Uterus (tissue), 3 donors: ENCODE measurements at regions not wholly inside any gene's neighbourhood (a gene's known extent, or its start where the extent isn't known, plus 50 kb on each side); places are given as distances from the start of the nearest gene placed in this dataset.

ENCODE experiments used
- DNase-seq, 2 donors: peaks; one replicate each; pipeline ENCODE4 v3.0.0-alpha.2; 2019 to 2020
- H3K27ac ChIP-seq, 2 donors: fragments of 200-600 bp; sonication (generic); 1 replicate in 1 of 2; 2 replicates in 1 of 2; pipeline ENCODE4 v1.5.1; 2016 to 2018
- H3K27me3 ChIP-seq, 2 donors: fragments of 200-600 bp; sonication (generic); one replicate each; pipeline ENCODE4 v1.5.1; 2018 to 2019; ENCODE audit warnings: control low read depth in 1 of 2
- H3K36me3 ChIP-seq, 2 donors: fragments of 200-600 bp; sonication (generic); one replicate each; pipeline ENCODE4 v1.5.1; 2019; ENCODE audit warnings: control low read depth in 1 of 2
- H3K4me1 ChIP-seq, 2 donors: fragments of 200-600 bp; sonication (generic); one replicate each; pipeline ENCODE4 v1.5.1; 2018 to 2019; ENCODE audit warnings: control low read depth in 1 of 2
- H3K4me3 ChIP-seq, 2 donors: fragments of 200-600 bp; sonication (generic); 1 replicate in 1 of 2; 2 replicates in 1 of 2; pipeline ENCODE4 v1.5.1; 2018 to 2019; ENCODE audit warnings: mild to moderate bottlenecking in 1 of 2
- H3K9me3 ChIP-seq, 2 donors: fragments of 200-600 bp; sonication (generic); one replicate each; pipeline ENCODE4 v1.5.1; 2019; ENCODE audit warnings: control low read depth in 1 of 2
- CTCF ChIP-seq, 4 experiments: fragments of 200-600 bp in 2 of 4; fragments of 450-650 bp in 2 of 4; sonication (generic) in 2 of 4; IDR thresholded peaks; one replicate each; pipeline ENCODE4 v1.5.1; 2016 to 2019; ENCODE audit warnings: antibody characterized with exemption in 4 of 4, mild to moderate bottlenecking in 2 of 4, moderate library complexity in 1 of 4
- POLR2A ChIP-seq, 2 donors: fragments of 450-650 bp; IDR thresholded peaks; one replicate each; pipeline ENCODE4 v1.6.1; 2016; ENCODE audit warnings: antibody characterized with exemption in 2 of 2, mild to moderate bottlenecking in 1 of 2, moderate library complexity in 1 of 2
- intact Hi-C: fragments of 100-400 bp; cut with DNase I; formaldehyde crosslinking; loops from one replicate; pipeline ENCODE4 v1.15.1; 2023; ENCODE audit warnings: low total_unique reads
- donor health status: DM: yes; HTN: yes; CAD: no.

DNA sequence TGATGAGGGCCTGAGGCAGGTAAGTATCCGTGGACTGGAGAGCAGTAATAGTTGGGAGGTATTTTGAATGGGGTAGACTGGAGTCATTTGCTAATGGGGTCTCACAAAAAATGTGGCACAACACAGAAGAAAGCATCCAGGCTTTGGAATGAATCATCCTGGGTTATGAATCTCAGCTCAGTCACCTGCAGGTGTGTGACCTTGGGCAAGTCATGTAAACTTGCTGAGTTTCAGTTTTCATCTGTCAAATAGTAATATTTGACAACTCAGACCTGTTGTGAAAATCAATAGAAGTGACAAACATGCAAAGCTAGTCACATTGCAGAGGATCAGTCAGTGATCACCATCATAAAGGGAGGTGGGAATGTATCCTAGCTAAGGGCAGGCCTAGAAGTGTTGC, 232.0 kb upstream of the TENM4 start:
- Histone ChIP-seq H3K4me3 (no peak overlapping the region), H3K4me1 (no peaks in the 10 kb centered on the region), H3K27me3 (no peaks in the 10 kb centered on the region), H3K36me3 (no peaks in the 10 kb centered on the region), H3K9me3 (no peaks in the 10 kb centered on the region), H3K27ac (no peak overlapping the region)
- TF ChIP-seq CTCF (IDR thresholded peaks at IDR 0.05): no peak
- intact Hi-C loops: no loop called here
- DNase-seq: no peak

- intact Hi-C loops: no loop called here
- no peak overlapping the region for H3K27ac ChIP-seq
- H3K4me3 ChIP-seq: no peak overlapping the region
- no peak for TF ChIP-seq POLR2A (IDR thresholded peaks at IDR 0.05)
- TF ChIP-seq CTCF (IDR thresholded peaks at IDR 0.05): no peak
- H3K36me3 ChIP-seq: no peaks in the 10 kb centered on the region
- no peaks in the 10 kb centered on the region for H3K27me3 ChIP-seq
- no peaks in the 10 kb centered on the region for H3K9me3 ChIP-seq
- no peak for DNase-seq
- H3K4me1 ChIP-seq: no peaks in the 10 kb centered on the region
Measured at GRCh38 chr11:79671401-79671800, 230.6 kb upstream of the TENM4 start.

DNA sequence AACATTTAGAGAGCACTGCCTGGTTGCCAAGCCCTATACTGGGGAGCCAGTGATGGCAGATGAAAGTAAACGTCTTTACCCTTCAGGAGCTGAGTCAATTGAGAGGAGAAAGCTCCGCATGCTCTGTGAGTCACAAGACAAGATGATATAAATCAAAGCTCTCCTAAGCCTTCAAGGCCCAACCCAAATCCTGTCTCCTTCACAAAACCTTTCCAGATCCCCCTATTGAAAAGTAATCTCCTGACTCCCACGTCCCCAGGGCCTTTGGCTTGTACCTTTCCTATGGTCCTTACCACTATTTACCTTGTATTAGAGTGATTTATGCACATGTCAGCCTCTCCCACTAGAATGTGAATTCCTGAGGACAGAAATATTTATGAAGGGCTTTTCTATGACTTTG, 230.1 kb upstream of the TENM4 start:
- Histone ChIP-seq H3K4me3 (no peak overlapping the region), H3K27me3 (no peaks in the 10 kb centered on the region)

GRCh38 chr11:79668575-79668974, 227.7 kb upstream of the TENM4 start:
- Histone ChIP-seq H3K9me3 (no peaks in the 10 kb centered on the region), H3K4me1 (no peaks in the 10 kb centered on the region), H3K36me3 (no peaks in the 10 kb centered on the region), H3K27me3 (no peaks in the 10 kb centered on the region), H3K4me3 (no peak overlapping the region), H3K27ac (no peak overlapping the region)
- DNase-seq: no peak
- TF ChIP-seq POLR2A (IDR thresholded peaks at IDR 0.05): no peak
- no peak for TF ChIP-seq CTCF (IDR thresholded peaks at IDR 0.05)
- intact Hi-C loops: no loop called here

More for the DNA sequence above, 230.1 kb upstream of the TENM4 start:
- intact Hi-C loops: no loop called here
- Histone ChIP-seq H3K36me3 (no peaks in the 10 kb centered on the region), H3K27ac (no peak overlapping the region), H3K4me1 (no peaks in the 10 kb centered on the region), H3K9me3 (no peaks in the 10 kb centered on the region)
- TF ChIP-seq CTCF (IDR thresholded peaks at IDR 0.05): no peak
- TF ChIP-seq POLR2A (IDR thresholded peaks at IDR 0.05): no peak
- no peak for DNase-seq

- Histone ChIP-seq H3K36me3 (no peaks in the 10 kb centered on the region), H3K4me3 (no peak overlapping the region), H3K27me3 (no peaks in the 10 kb centered on the region), H3K9me3 (no peaks in the 10 kb centered on the region), H3K27ac (no peak overlapping the region), H3K4me1 (no peaks in the 10 kb centered on the region)
- no peak for DNase-seq
- intact Hi-C loops: no loop called here
- TF ChIP-seq POLR2A (IDR thresholded peaks at IDR 0.05) (no peak), CTCF (IDR thresholded peaks at IDR 0.05) (no peak)
Measured at GRCh38 chr11:79667380-79667779, 226.6 kb upstream of the TENM4 start.
